ENCODE measurements at regions not wholly inside any gene's neighbourhood (a gene's known extent, or its start where the extent isn't known, plus 50 kb on each side); places are given as distances from the start of the nearest gene placed in this dataset.

DNA sequence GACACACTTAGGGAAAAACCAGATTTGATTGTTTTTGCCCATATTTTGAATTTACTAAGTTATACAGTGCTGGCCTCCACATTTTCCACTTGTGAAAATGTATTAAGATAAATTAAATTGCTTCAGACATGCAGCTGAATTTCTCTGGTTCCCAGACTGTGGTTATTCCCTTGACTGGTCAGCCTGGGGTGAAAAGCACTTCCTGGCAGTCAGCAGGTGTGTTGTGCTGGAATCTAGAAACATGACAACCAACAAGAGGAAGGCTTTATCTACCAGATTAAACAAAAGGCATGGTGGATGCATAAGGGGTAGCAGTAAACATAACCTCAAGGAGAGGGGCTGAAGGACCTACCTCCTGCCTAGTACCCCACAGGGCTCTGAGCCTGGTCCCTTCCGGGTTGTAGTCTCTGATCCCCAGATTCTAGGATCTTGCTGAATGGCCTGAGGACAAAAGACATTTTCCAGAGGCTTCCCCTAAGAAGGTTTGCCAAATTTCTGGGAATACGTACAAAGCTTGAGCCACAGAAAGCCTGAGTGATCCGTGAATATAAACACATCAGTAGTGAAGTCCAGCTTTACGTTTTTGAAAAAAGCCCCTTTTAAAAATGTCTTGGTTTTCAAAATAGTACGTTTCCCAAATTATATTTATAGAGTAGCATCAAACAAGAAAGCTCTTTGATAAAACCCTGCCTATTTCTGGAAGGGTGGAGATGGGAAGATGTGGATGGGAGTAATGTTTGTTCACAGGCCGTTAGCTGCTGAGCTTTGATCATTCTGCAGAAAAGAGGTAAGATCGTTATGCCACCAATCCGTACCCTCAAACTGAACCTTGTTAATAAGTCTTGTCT lies 133.4 kb downstream of the LACC1 start:
- no peak overlapping the region for H3K4ac ChIP-seq (ENCODE audit: low read depth, low read length)
- Mint-ChIP-seq H3K9me3 (no peaks in the 10 kb centered on the region), H3K4me3 (no peak overlapping the region), H3K4me1 (peaks cover 4 to 7% of the 10 kb centered on the region in 2 experiments), H3K27me3 (ENCODE audit: low read depth) (no peaks in the 10 kb centered on the region), H3K27ac (no peak overlapping the region), H3K36me3 (ENCODE audit: insufficient read depth in 1 of 3, low read depth in 3 of 3) (no peaks in the 10 kb centered on the region; a peak in 1 of 7 replicates)
- H3K27me3 ChIP-seq (ENCODE audit: insufficient read depth, low read length), result no peaks in the 10 kb centered on the region
- DNase-seq, result no peak
- no peak overlapping the region for H2BK120ac ChIP-seq (ENCODE audit: low read depth, low read length, poor library complexity, severe bottlenecking)
- no peak overlapping the region for H4K91ac ChIP-seq (ENCODE audit: insufficient read length, low read depth, low read length)
- H3K9me3 ChIP-seq (ENCODE audit: control insufficient read depth, low read depth, low read length), result no peaks in the 10 kb centered on the region
- H4K5ac ChIP-seq (ENCODE audit: insufficient read length, low read depth, low read length), result no peak overlapping the region
- TF ChIP-seq CTCF (conservative IDR thresholded peaks at IDR 0.05), result no peak
- H3K9ac ChIP-seq (ENCODE audit: extremely low read depth, insufficient read length, low read length), result no peak overlapping the region
- H2BK5ac ChIP-seq (ENCODE audit: insufficient read length, low read length), result no peak overlapping the region
- H3K14ac ChIP-seq (ENCODE audit: insufficient read depth, low read length), result no peak overlapping the region
- no peak overlapping the region for H4K8ac ChIP-seq (replicated peaks; ENCODE audit: insufficient read length, low read depth, low read length)
- H3K27ac ChIP-seq (ENCODE audit: insufficient read length, low read depth, low read length), result no peak overlapping the region
- H4K20me1 ChIP-seq (ENCODE audit: control insufficient read depth, insufficient read depth, insufficient read length), result no peaks in the 10 kb centered on the region
- H2BK20ac ChIP-seq (ENCODE audit: low read depth, low read length, poor library complexity, severe bottlenecking), result no peak overlapping the region
- no peaks in the 10 kb centered on the region for H3K4me1 ChIP-seq (ENCODE audit: insufficient read depth, low read length)
- H2AFZ ChIP-seq (ENCODE audit: low read length), result no peak overlapping the region
- H3T11ph ChIP-seq (ENCODE audit: low read length), result no peak overlapping the region
- WGBS (ENCODE audit: extremely low coverage, insufficient read length, low lambda C conversion rate), result no CpG with 5 or more reads among the region's 8 CpGs
- no peak overlapping the region for H3K4me2 ChIP-seq (ENCODE audit: insufficient read depth, insufficient read length, low read length)
- H3K23ac ChIP-seq (ENCODE audit: insufficient read length, low read depth, low read length), result no peak overlapping the region
- no peaks in the 10 kb centered on the region for H3K79me2 ChIP-seq (ENCODE audit: insufficient read depth, low read length)
- no peak overlapping the region for H3K18ac ChIP-seq (ENCODE audit: insufficient read length, low read depth, low read length)
- H3K23me2 ChIP-seq (ENCODE audit: insufficient read length, low read depth, low read length, poor library complexity, severe bottlenecking), result no peaks in the 10 kb centered on the region
- H3K79me1 ChIP-seq (ENCODE audit: insufficient read depth, low read depth, low read length, poor library complexity, severe bottlenecking), result no peaks in the 10 kb centered on the region
- no peak overlapping the region for H2BK12ac ChIP-seq (ENCODE audit: insufficient read length, low read depth, low read length)
- H2AK5ac ChIP-seq (ENCODE audit: insufficient read length, low read length), result no peak overlapping the region
- H2BK15ac ChIP-seq (ENCODE audit: low read depth, low read length), result no peak overlapping the region
- no peak overlapping the region for H3K56ac ChIP-seq (ENCODE audit: insufficient read length, low read depth, low read length)

Data from H9 (cell line).